HepG2 (cell line): ENCODE measurements at regions not wholly inside any gene's neighbourhood (a gene's known extent, or its start where the extent isn't known, plus 50 kb on each side); places are given as distances from the start of the nearest gene placed in this dataset.

Experiments used
- ATAC-seq: fragments of 200-7000 bp; cut with Tn5 transposase; 3 replicates; pipeline ENCODE4 v1.9.1; 2020; ENCODE audit warnings: mild to moderate bottlenecking, moderate library complexity
- BruUV-seq: library from RNA; stranded (reverse); fragments of 400-500 nt; replicated peaks from 2 replicates; lab custom pipeline; 2021; lab: Mats Ljungman, UMichigan
- CTCF ChIA-PET: fragments of 300-600 bp; formaldehyde crosslinking; extraction: SDS; loops from one replicate; lab custom pipeline; 2021; ENCODE audit warnings: low total read pairs, inconsistent platforms, low intra/inter-chr PET ratio; lab: Yijun Ruan, JAX
- POLR2A ChIA-PET: fragments of 350-600 bp; sonication (Branson Sonifier 250); formaldehyde crosslinking; loops from one replicate; lab custom pipeline; 2020; ENCODE audit warnings: antibody characterized with exemption, inconsistent platforms; lab: Yijun Ruan, JAX
- DNase-seq: peaks from one replicate; pipeline ENCODE4 v3.0.0-alpha.2; 2015; ENCODE audit warnings: low spot score
- FAIRE-seq: peaks from 3 replicates; lab custom pipeline; 2011; peaks lifted over from hg19 to GRCh38; lab: Jason Lieb, UNC
- H2AFZ ChIP-seq: one replicate; pipeline ENCODE4 v1.6.1; 2011; ENCODE audit warnings: low read length, inconsistent platforms
- H3K27ac ChIP-seq: fragments of 300-600 bp; 3 replicates; pipeline ENCODE4 v1.8.0; 2011; ENCODE audit warnings: mixed run types, mild to moderate bottlenecking, mixed read lengths, low read length, inconsistent platforms; ENCODE audit not compliant: insufficient read depth; ENCODE audit errors: extremely low read length
- H3K27me3 ChIP-seq, 2 experiments: fragments of 200-600 bp in 1 of 2; 2 replicates in 1 of 2; 3 replicates in 1 of 2; pipeline versions ENCODE4 v1.6.0 to v1.8.0; 2011; ENCODE audit warnings: low read length in 2 of 2, mild to moderate bottlenecking in 2 of 2, moderate library complexity in 2 of 2, inconsistent platforms in 1 of 2; ENCODE audit not compliant: insufficient read depth in 2 of 2, control insufficient read depth in 1 of 2
- H3K36me3 ChIP-seq, 2 experiments: fragments of 200-600 bp in 1 of 2; replicated peaks in 1 of 2; 2 replicates in 1 of 2; 3 replicates in 1 of 2; pipeline versions ENCODE4 v1.5.1 to v1.8.0; 2011; ENCODE audit warnings: low read length in 2 of 2, inconsistent platforms in 1 of 2; ENCODE audit not compliant: insufficient read depth in 2 of 2, control insufficient read depth in 1 of 2
- H3K4me1 ChIP-seq: 2 replicates; pipeline ENCODE4 v1.5.1; 2012; ENCODE audit warnings: low read length, inconsistent platforms; ENCODE audit not compliant: insufficient read depth
- H3K4me2 ChIP-seq: 2 replicates; pipeline ENCODE4 v1.6.0; 2011; ENCODE audit warnings: low read depth, low read length, inconsistent platforms
- H3K4me3 ChIP-seq, 3 experiments: fragments of 200-600 bp in 1 of 3; sonication (generic), shearing (Covaris generic) in 1 of 3; replicated peaks in 1 of 3; 2 replicates each; pipeline ENCODE4 v1.5.1; 2011 to 2016; ENCODE audit warnings: low read length in 3 of 3, inconsistent platforms in 2 of 3, low read depth in 2 of 3, mild to moderate bottlenecking in 2 of 3, control low read depth in 1 of 3, mixed read lengths in 1 of 3; ENCODE audit not compliant: insufficient read depth in 1 of 3
- H3K79me2 ChIP-seq: one replicate; pipeline ENCODE4 v1.6.1; 2011; ENCODE audit warnings: low read length, inconsistent platforms; ENCODE audit not compliant: insufficient read depth
- H3K9ac ChIP-seq: 2 replicates; pipeline ENCODE4 v1.6.0; 2011; ENCODE audit warnings: mild to moderate bottlenecking, low read depth, low read length, inconsistent platforms; ENCODE audit not compliant: insufficient read depth
- H3K9me3 ChIP-seq: 2 replicates; pipeline ENCODE4 v1.5.1; 2012; ENCODE audit warnings: mild to moderate bottlenecking, low read length
- H4K20me1 ChIP-seq: 2 replicates; pipeline ENCODE4 v1.6.0; 2011; ENCODE audit warnings: inconsistent platforms, mild to moderate bottlenecking, low read length, moderate library complexity; ENCODE audit not compliant: insufficient read depth
- NONO ChIP-seq, 2 experiments: fragments of 450-650 bp in 1 of 2; sonication (generic) in 1 of 2; formaldehyde crosslinking in 1 of 2; IDR thresholded peaks in 1 of 2; conservative IDR thresholded peaks in 1 of 2; 2 replicates each; pipeline versions ENCODE4 v1.6.1 to v1.8.0; 2017 to 2022; ENCODE audit warnings: mild to moderate bottlenecking in 1 of 2, missing genetic modification reagents in 1 of 2, moderate library complexity in 1 of 2
- PAF1 ChIP-seq: IDR thresholded peaks from 2 replicates; pipeline ENCODE4 v1.6.1; 2016; ENCODE audit warnings: missing genetic modification reagents, missing compliant biosample characterization
- SIN3A ChIP-seq: IDR thresholded peaks from 2 replicates; pipeline ENCODE4 v1.6.1; 2011; ENCODE audit warnings: low read depth, mild to moderate bottlenecking, control low read depth, low read length, borderline replicate concordance
- TGIF2 ChIP-seq: IDR thresholded peaks from 2 replicates; pipeline ENCODE4 v1.6.1; 2016; ENCODE audit warnings: control low read depth, missing compliant biosample characterization
- ZFYVE20 ChIP-seq: sonication (generic); formaldehyde crosslinking; IDR thresholded peaks from 2 replicates; pipeline ENCODE4 v1.8.0; 2023; ENCODE audit warnings: low read depth, mild to moderate bottlenecking, moderate library complexity, missing genetic modification reagents, borderline replicate concordance
- ZNF547 ChIP-seq: sonication (generic); formaldehyde crosslinking; IDR thresholded peaks from 2 replicates; pipeline ENCODE4 v1.5.1; 2020; ENCODE audit warnings: mild to moderate bottlenecking, missing genetic modification reagents
- WGBS: methylation state at CpG from one replicate; pipeline ENCODE4 v1.1.6; 2017; ENCODE audit warnings: low lambda C conversion rate; 5-methylcytosine and 5-hydroxymethylcytosine counted together
- in situ Hi-C: cut with HindIII; loops from 2 replicates; pipeline ENCODE4 v1.10.0; 2017; ENCODE audit warnings: low pct_unique_long_range_greater_than_20kb; ENCODE audit not compliant: extremely low pct_ligation_motif_present
- intact Hi-C: fragments of 100-400 bp; cut with micrococcal nuclease; formaldehyde crosslinking; loops from one replicate; pipeline ENCODE4 v1.10.0; 2022; ENCODE audit not compliant: unreplicated experiment
- TF ChIP-seq, protein P1 (sequence below): IDR thresholded peaks from 2 replicates; pipeline ENCODE4 v1.6.1; 2018; ENCODE audit warnings: missing genetic modification reagents
- TF ChIP-seq, protein P2 (sequence below): sonication (generic); formaldehyde crosslinking; IDR thresholded peaks from 2 replicates; pipeline ENCODE4 v1.4.0; 2020; ENCODE audit warnings: missing genetic modification reagents
- TF ChIP-seq, protein P3 (sequence below): sonication (generic); formaldehyde crosslinking; IDR thresholded peaks from 2 replicates; pipeline ENCODE4 v1.9.0; 2021; ENCODE audit warnings: missing genetic modification reagents, mild to moderate bottlenecking, borderline replicate concordance
- TF ChIP-seq, protein P4 (sequence below): sonication (generic); formaldehyde crosslinking; IDR thresholded peaks from 2 replicates; pipeline ENCODE4 v1.5.1; 2020; ENCODE audit warnings: missing genetic modification reagents, mild to moderate bottlenecking, borderline replicate concordance
- TF ChIP-seq, protein P5 (sequence below): sonication (generic); formaldehyde crosslinking; IDR thresholded peaks from 2 replicates; pipeline ENCODE4 v1.5.0; 2020; ENCODE audit warnings: mild to moderate bottlenecking, missing genetic modification reagents

DNA sequence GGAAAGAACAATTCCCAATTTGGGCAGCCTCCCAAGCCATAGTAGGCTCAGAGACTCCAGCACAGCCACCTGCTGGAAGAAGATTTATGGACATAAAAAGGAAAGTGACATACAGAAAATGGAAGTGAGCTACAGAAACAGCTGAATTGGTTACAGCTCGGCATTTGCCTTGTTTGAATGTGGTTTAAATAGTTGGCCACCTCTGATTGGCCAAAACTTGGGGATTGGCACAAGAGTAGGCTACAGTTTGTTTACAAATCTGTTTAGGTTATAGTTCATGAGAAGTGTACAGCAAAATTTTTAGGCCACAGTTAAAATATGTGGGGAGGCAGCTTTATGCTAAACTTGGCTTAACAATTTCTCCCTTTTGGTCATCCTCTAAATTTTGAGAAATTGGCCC is 150.4 kb downstream of the MAGEC1 start (continued):
- TF ChIP-seq PAF1 (CRISPR knock-in tag): no peak
- no peak for TF ChIP-seq NONO (IDR thresholded peaks at IDR 0.05)
- TF ChIP-seq NONO (CRISPR knock-in tag; conservative IDR thresholded peaks at IDR 0.05): no peak
- no peak for TF ChIP-seq ZFYVE20 (CRISPR knock-in tag)
- TF ChIP-seq SIN3A: no peak
- no peak for TF ChIP-seq TGIF2 (CRISPR knock-in tag)

DNA sequence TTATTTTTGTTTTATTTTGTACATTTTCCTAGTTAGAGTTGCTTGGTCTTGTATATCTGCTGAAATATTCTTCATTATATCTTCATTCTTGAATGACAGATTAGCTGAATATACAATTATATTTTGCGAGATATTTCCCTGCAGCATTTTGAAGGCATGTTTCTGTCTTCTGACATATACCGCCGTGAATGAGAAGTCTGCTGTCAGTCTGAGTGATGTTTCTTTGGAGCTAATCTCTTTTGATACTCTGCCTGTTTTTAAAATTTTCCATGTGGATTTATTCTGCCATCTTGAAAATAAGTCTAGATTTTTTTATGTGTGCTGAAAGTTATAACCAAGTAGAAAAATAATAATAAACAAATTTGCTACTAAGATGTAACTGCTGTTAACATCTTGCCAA is 148.5 kb downstream of the MAGEC1 start:
- no TSS peak for BruUV-seq
- in situ Hi-C loops: no loop called here
- intact Hi-C loops: no loop called here
- TF ChIP-seq, protein P1, sequence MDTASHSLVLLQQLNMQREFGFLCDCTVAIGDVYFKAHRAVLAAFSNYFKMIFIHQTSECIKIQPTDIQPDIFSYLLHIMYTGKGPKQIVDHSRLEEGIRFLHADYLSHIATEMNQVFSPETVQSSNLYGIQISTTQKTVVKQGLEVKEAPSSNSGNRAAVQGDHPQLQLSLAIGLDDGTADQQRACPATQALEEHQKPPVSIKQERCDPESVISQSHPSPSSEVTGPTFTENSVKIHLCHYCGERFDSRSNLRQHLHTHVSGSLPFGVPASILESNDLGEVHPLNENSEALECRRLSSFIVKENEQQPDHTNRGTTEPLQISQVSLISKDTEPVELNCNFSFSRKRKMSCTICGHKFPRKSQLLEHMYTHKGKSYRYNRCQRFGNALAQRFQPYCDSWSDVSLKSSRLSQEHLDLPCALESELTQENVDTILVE: no peak
- TF ChIP-seq, protein P2, sequence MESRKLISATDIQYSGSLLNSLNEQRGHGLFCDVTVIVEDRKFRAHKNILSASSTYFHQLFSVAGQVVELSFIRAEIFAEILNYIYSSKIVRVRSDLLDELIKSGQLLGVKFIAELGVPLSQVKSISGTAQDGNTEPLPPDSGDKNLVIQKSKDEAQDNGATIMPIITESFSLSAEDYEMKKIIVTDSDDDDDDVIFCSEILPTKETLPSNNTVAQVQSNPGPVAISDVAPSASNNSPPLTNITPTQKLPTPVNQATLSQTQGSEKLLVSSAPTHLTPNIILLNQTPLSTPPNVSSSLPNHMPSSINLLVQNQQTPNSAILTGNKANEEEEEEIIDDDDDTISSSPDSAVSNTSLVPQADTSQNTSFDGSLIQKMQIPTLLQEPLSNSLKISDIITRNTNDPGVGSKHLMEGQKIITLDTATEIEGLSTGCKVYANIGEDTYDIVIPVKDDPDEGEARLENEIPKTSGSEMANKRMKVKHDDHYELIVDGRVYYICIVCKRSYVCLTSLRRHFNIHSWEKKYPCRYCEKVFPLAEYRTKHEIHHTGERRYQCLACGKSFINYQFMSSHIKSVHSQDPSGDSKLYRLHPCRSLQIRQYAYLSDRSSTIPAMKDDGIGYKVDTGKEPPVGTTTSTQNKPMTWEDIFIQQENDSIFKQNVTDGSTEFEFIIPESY (CRISPR knock-in tag): no peak
- TF ChIP-seq, protein P3, sequence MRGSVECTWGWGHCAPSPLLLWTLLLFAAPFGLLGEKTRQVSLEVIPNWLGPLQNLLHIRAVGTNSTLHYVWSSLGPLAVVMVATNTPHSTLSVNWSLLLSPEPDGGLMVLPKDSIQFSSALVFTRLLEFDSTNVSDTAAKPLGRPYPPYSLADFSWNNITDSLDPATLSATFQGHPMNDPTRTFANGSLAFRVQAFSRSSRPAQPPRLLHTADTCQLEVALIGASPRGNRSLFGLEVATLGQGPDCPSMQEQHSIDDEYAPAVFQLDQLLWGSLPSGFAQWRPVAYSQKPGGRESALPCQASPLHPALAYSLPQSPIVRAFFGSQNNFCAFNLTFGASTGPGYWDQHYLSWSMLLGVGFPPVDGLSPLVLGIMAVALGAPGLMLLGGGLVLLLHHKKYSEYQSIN (CRISPR knock-in tag): no peak
- no peak for TF ChIP-seq ZNF547 (CRISPR knock-in tag)
- TF ChIP-seq, protein P4, sequence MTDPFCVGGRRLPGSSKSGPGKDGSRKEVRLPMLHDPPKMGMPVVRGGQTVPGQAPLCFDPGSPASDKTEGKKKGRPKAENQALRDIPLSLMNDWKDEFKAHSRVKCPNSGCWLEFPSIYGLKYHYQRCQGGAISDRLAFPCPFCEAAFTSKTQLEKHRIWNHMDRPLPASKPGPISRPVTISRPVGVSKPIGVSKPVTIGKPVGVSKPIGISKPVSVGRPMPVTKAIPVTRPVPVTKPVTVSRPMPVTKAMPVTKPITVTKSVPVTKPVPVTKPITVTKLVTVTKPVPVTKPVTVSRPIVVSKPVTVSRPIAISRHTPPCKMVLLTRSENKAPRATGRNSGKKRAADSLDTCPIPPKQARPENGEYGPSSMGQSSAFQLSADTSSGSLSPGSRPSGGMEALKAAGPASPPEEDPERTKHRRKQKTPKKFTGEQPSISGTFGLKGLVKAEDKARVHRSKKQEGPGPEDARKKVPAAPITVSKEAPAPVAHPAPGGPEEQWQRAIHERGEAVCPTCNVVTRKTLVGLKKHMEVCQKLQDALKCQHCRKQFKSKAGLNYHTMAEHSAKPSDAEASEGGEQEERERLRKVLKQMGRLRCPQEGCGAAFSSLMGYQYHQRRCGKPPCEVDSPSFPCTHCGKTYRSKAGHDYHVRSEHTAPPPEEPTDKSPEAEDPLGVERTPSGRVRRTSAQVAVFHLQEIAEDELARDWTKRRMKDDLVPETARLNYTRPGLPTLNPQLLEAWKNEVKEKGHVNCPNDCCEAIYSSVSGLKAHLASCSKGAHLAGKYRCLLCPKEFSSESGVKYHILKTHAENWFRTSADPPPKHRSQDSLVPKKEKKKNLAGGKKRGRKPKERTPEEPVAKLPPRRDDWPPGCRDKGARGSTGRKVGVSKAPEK: no peak
- TF ChIP-seq, protein P5, sequence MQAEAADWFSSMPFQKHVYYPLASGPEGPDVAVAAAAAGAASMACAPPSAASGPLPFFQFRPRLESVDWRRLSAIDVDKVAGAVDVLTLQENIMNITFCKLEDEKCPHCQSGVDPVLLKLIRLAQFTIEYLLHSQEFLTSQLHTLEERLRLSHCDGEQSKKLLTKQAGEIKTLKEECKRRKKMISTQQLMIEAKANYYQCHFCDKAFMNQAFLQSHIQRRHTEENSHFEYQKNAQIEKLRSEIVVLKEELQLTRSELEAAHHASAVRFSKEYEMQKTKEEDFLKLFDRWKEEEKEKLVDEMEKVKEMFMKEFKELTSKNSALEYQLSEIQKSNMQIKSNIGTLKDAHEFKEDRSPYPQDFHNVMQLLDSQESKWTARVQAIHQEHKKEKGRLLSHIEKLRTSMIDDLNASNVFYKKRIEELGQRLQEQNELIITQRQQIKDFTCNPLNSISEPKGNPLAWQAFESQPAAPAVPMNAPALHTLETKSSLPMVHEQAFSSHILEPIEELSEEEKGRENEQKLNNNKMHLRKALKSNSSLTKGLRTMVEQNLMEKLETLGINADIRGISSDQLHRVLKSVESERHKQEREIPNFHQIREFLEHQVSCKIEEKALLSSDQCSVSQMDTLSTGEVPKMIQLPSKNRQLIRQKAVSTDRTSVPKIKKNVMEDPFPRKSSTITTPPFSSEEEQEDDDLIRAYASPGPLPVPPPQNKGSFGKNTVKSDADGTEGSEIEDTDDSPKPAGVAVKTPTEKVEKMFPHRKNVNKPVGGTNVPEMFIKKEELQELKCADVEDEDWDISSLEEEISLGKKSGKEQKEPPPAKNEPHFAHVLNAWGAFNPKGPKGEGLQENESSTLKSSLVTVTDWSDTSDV (CRISPR knock-in tag): no peak

More for the DNA sequence above, 148.5 kb downstream of the MAGEC1 start:
- DNase-seq: no peak
- Histone ChIP-seq H2AFZ (no peak overlapping the region), H3K79me2 (no peaks in the 10 kb centered on the region), H3K4me3 (no peak overlapping the region), H3K9ac (no peak overlapping the region), H3K4me1 (no peaks in the 10 kb centered on the region), H4K20me1 (no peaks in the 10 kb centered on the region), H3K9me3 (peaks cover 13% of the 10 kb centered on the region), H3K4me2 (no peak overlapping the region), H3K36me3 (no peaks in the 10 kb centered on the region), H3K27ac (no peak overlapping the region), H3K27me3 (no peaks in the 10 kb centered on the region)
- ChIA-PET CTCF (no interaction called here), POLR2A (no interaction called here)
- no peak for FAIRE-seq
- 58% methylated on average over 3 of the region's 3 CpGs for WGBS
- no peak for ATAC-seq
